Prostate gland (tissue), 2 donors: ENCODE measurements at regions not wholly inside any gene's neighbourhood (a gene's known extent, or its start where the extent isn't known, plus 50 kb on each side); places are given as distances from the start of the nearest gene placed in this dataset.

Experiments used
- POLR2AphosphoS5 ChIP-seq: sonication (generic); formaldehyde crosslinking; IDR thresholded peaks from one replicate; pipeline ENCODE4 v1.6.1; 2017; ENCODE audit warnings: antibody characterized with exemption
- TF ChIP-seq, protein P1 (sequence below), 4 experiments: fragments of 200-600 bp in 2 of 4; fragments of 450-650 bp in 2 of 4; sonication (generic) in 2 of 4; IDR thresholded peaks; 1 replicate in 3 of 4; 2 replicates in 1 of 4; pipeline ENCODE4 v1.5.1; 2016 to 2019; ENCODE audit warnings: antibody characterized with exemption in 4 of 4, mild to moderate bottlenecking in 2 of 4, moderate library complexity in 2 of 4

GRCh38 chr9:12958279-12958678 is 183.5 kb downstream of the LURAP1L start:
- TF ChIP-seq, protein P1, sequence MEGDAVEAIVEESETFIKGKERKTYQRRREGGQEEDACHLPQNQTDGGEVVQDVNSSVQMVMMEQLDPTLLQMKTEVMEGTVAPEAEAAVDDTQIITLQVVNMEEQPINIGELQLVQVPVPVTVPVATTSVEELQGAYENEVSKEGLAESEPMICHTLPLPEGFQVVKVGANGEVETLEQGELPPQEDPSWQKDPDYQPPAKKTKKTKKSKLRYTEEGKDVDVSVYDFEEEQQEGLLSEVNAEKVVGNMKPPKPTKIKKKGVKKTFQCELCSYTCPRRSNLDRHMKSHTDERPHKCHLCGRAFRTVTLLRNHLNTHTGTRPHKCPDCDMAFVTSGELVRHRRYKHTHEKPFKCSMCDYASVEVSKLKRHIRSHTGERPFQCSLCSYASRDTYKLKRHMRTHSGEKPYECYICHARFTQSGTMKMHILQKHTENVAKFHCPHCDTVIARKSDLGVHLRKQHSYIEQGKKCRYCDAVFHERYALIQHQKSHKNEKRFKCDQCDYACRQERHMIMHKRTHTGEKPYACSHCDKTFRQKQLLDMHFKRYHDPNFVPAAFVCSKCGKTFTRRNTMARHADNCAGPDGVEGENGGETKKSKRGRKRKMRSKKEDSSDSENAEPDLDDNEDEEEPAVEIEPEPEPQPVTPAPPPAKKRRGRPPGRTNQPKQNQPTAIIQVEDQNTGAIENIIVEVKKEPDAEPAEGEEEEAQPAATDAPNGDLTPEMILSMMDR (IDR thresholded peaks at IDR 0.05) = no peak
- TF ChIP-seq POLR2AphosphoS5 = no peak
